Esophagus squamous epithelium (tissue), 4 donors: ENCODE measurements at regions not wholly inside any gene's neighbourhood (a gene's known extent, or its start where the extent isn't known, plus 50 kb on each side); places are given as distances from the start of the nearest gene placed in this dataset.

Source experiments
- POLR2A ChIP-seq, 4 donors: fragments of 450-650 bp; IDR thresholded peaks; one replicate each; pipeline ENCODE4 v1.6.1; 2017; ENCODE audit warnings: antibody characterized with exemption in 4 of 4, mild to moderate bottlenecking in 4 of 4, moderate library complexity in 3 of 4
- TF ChIP-seq, protein P1 (sequence below), 6 experiments: fragments of 450-650 bp in 4 of 6; fragments of 200-600 bp in 2 of 6; sonication (generic) in 2 of 6; IDR thresholded peaks; one replicate each; pipeline ENCODE4 v1.5.1; 2016 to 2019; ENCODE audit warnings: antibody characterized with exemption in 6 of 6, mild to moderate bottlenecking in 4 of 6, moderate library complexity in 4 of 6

DNA sequence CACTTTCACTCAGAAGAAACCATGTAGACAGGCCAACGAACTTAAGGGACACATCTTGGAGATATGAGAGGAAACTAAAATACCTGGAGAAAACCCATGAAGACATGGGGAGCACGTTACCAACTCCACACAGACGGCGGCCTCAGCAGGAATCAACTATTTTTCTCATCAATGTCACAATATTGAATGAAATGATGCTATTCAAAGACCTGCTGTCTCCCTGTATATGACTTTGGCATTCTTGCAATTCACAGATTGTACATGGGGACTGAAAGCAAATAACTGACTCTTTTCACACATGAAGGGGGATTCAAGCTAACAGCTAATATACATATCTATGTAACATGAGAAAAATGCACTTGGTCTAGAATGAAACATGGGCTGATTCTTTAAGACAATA is 869.0 kb downstream of the NXPH1 start:
- TF ChIP-seq, protein P1, sequence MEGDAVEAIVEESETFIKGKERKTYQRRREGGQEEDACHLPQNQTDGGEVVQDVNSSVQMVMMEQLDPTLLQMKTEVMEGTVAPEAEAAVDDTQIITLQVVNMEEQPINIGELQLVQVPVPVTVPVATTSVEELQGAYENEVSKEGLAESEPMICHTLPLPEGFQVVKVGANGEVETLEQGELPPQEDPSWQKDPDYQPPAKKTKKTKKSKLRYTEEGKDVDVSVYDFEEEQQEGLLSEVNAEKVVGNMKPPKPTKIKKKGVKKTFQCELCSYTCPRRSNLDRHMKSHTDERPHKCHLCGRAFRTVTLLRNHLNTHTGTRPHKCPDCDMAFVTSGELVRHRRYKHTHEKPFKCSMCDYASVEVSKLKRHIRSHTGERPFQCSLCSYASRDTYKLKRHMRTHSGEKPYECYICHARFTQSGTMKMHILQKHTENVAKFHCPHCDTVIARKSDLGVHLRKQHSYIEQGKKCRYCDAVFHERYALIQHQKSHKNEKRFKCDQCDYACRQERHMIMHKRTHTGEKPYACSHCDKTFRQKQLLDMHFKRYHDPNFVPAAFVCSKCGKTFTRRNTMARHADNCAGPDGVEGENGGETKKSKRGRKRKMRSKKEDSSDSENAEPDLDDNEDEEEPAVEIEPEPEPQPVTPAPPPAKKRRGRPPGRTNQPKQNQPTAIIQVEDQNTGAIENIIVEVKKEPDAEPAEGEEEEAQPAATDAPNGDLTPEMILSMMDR (IDR thresholded peaks at IDR 0.05): no peak
- no peak for TF ChIP-seq POLR2A (IDR thresholded peaks at IDR 0.05)
